Cardiac fibroblast (primary cell): ENCODE measurements at regions not wholly inside any gene's neighbourhood (a gene's known extent, or its start where the extent isn't known, plus 50 kb on each side); places are given as distances from the start of the nearest gene placed in this dataset.
A peak's percentile ranks its signal among the peaks of the same experiment; 100 is the strongest.

Source experiments
- DNase-seq, 2 donors: peaks; one replicate each; pipeline versions ENCODE4 v3.0.0 to v3.0.0-alpha.2; 2010; ENCODE audit warnings: low read depth in 2 of 2
- H3K4me3 ChIP-seq, 2 donors: replicated peaks in 1 of 2; 1 replicate in 1 of 2; 2 replicates in 1 of 2; pipeline ENCODE4 v1.5.1; 2011; ENCODE audit warnings: low read depth in 2 of 2, low read length in 2 of 2, mild to moderate bottlenecking in 2 of 2, moderate library complexity in 1 of 2
- TF ChIP-seq, protein P1 (sequence below): IDR thresholded peaks from one replicate; pipeline ENCODE4 v1.5.1; 2011; ENCODE audit warnings: low read depth, mild to moderate bottlenecking, low read length, inconsistent platforms

DNA sequence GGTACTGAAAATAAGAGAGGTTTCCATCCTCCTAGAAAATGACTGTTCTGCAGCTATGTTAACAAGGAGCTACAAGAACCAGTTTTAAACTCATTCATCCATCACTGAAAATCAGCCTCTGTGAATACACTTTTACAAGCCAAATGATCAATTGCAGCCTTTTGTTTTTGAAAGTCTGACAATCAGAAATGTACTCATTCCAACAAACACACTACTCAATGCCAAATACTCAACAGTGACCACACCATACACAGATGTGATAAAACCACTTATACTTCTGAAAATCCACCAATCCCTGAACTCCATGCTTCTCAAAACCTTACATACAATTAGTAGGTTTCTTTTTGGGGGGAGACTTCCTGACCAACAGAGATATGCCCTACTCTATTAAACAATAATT, 663.9 kb upstream of the CHAC2 start:
- DNase-seq: peak in 1 of 2 donors; percentile 26
- TF ChIP-seq, protein P1, sequence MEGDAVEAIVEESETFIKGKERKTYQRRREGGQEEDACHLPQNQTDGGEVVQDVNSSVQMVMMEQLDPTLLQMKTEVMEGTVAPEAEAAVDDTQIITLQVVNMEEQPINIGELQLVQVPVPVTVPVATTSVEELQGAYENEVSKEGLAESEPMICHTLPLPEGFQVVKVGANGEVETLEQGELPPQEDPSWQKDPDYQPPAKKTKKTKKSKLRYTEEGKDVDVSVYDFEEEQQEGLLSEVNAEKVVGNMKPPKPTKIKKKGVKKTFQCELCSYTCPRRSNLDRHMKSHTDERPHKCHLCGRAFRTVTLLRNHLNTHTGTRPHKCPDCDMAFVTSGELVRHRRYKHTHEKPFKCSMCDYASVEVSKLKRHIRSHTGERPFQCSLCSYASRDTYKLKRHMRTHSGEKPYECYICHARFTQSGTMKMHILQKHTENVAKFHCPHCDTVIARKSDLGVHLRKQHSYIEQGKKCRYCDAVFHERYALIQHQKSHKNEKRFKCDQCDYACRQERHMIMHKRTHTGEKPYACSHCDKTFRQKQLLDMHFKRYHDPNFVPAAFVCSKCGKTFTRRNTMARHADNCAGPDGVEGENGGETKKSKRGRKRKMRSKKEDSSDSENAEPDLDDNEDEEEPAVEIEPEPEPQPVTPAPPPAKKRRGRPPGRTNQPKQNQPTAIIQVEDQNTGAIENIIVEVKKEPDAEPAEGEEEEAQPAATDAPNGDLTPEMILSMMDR: no peak
- H3K4me3 ChIP-seq: no peak overlapping the region

DNA sequence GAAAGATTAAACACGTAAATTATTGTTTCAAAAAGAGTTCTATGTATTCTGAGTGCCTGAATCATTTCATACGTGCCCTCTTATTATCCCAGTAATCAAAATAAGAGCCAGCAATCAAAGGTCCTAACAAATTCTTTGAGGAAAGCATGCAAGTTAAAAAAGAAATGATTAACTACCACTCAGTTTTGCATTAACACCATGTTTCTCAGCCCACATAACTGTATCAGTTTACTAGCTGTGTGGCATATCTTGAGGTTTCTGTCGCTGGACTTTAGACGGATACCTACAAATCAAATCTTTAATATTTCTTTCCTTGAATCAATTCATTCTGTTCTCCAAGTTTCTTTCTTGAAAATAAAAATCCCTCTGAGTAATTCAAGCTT, 668.9 kb upstream of the CHAC2 start:
- TF ChIP-seq, protein P1: no peak

GRCh38 chr2:53096351-53096750, 671.3 kb upstream of the CHAC2 start:
- no peak for DNase-seq
- TF ChIP-seq, protein P1: no peak
- no peak overlapping the region for H3K4me3 ChIP-seq

More for the DNA sequence above, 668.9 kb upstream of the CHAC2 start:
- no peak overlapping the region for H3K4me3 ChIP-seq
- DNase-seq: no peak

GRCh38 chr2:53095664-53096063, 671.9 kb upstream of the CHAC2 start:
- H3K4me3 ChIP-seq: no peak overlapping the region
- TF ChIP-seq, protein P1: no peak
- no peak for DNase-seq

DNA sequence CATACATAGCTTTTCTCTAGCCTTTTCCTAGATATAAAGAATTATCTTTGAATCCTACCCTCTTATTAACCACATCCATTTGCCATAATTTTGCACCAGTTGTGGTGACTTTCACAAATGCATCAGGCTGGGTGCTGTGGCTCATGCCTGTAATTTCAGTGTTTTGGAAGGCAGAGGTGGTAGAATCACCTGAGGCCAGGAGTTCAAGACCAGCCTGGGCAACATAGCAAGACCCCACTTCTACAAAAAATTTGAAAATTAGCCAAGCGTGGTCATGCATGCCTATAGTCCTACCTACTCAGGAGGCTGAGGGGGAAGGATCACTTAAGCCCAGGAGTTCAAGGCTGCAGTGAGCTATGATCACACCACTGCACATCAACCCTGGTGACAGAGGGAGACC, 672.4 kb upstream of the CHAC2 start:
- no peak overlapping the region for H3K4me3 ChIP-seq
- DNase-seq: no peak
- TF ChIP-seq, protein P1: no peak

- TF ChIP-seq, protein P1: no peak
- DNase-seq: no peak
- no peak overlapping the region for H3K4me3 ChIP-seq
Observed at GRCh38 chr2:53093355-53093754, 674.2 kb upstream of the CHAC2 start.

- TF ChIP-seq, protein P1: no peak
- DNase-seq: no peak
- no peak overlapping the region for H3K4me3 ChIP-seq
Observed at GRCh38 chr2:53091183-53091582, 676.4 kb upstream of the CHAC2 start.
